HG02759 (cell line): ENCODE measurements at regions not wholly inside any gene's neighbourhood (a gene's known extent, or its start where the extent isn't known, plus 50 kb on each side); places are given as distances from the start of the nearest gene placed in this dataset.

Source experiments
- ATAC-seq: cut with Tn5 transposase; IDR thresholded peaks from one replicate; pipeline ENCODE4 v1.9.1; 2021; ENCODE audit warnings: mild to moderate bottlenecking, moderate library complexity; ENCODE audit not compliant: unreplicated experiment

GRCh38 chr13:105665284-105665683 lies 870.2 kb downstream of the EFNB2 start:
- ATAC-seq: no peak

- ATAC-seq: no peak
These were observed 872.3 kb downstream of the EFNB2 start for GRCh38 chr13:105663182-105663581.

- no peak for ATAC-seq
These were observed 874.9 kb downstream of the EFNB2 start for GRCh38 chr13:105660561-105660960.

- no peak for ATAC-seq
These were observed 877.0 kb downstream of the EFNB2 start for GRCh38 chr13:105658431-105658830.

- ATAC-seq: no peak
These were observed 880.4 kb downstream of the EFNB2 start for GRCh38 chr13:105655046-105655445.

- no peak for ATAC-seq
These were observed 891.5 kb downstream of the EFNB2 start for GRCh38 chr13:105643966-105644365.

GRCh38 chr13:105642511-105642958 lies 892.9 kb downstream of the EFNB2 start:
- no peak for ATAC-seq

- no peak for ATAC-seq
These were observed 894.3 kb downstream of the EFNB2 start for GRCh38 chr13:105641121-105641520.

- ATAC-seq: no peak
These were observed 897.0 kb downstream of the EFNB2 start for GRCh38 chr13:105638426-105638825.

- ATAC-seq: no peak
These were observed 901.4 kb downstream of the EFNB2 start for GRCh38 chr13:105634059-105634458.

- no peak for ATAC-seq
These were observed 905.0 kb downstream of the EFNB2 start for GRCh38 chr13:105630431-105630830.

GRCh38 chr13:105627270-105627669 lies 908.2 kb downstream of the EFNB2 start:
- ATAC-seq: no peak

GRCh38 chr13:105625691-105626090 lies 909.8 kb downstream of the EFNB2 start:
- ATAC-seq: no peak

GRCh38 chr13:105616333-105617075 lies 919.0 kb downstream of the EFNB2 start:
- ATAC-seq: no peak

GRCh38 chr13:105612541-105612940 lies 922.9 kb downstream of the EFNB2 start:
- ATAC-seq: no peak

GRCh38 chr13:105611424-105611823 lies 924.0 kb downstream of the EFNB2 start:
- no peak for ATAC-seq

- no peak for ATAC-seq
These were observed 927.4 kb downstream of the EFNB2 start for GRCh38 chr13:105608104-105608503.

- ATAC-seq: no peak
These were observed 928.0 kb downstream of the EFNB2 start for GRCh38 chr13:105607426-105607825.

- no peak for ATAC-seq
These were observed 928.4 kb downstream of the EFNB2 start for GRCh38 chr13:105607016-105607415.

- no peak for ATAC-seq
These were observed 932.3 kb downstream of the EFNB2 start for GRCh38 chr13:105602956-105603670.

GRCh38 chr13:105599477-105600037 lies 935.9 kb downstream of the EFNB2 start:
- ATAC-seq: no peak

- no peak for ATAC-seq
These were observed 936.9 kb downstream of the EFNB2 start for GRCh38 chr13:105598529-105598928.
